Liver (tissue), 8 donors: ENCODE measurements at regions not wholly inside any gene's neighbourhood (a gene's known extent, or its start where the extent isn't known, plus 50 kb on each side); places are given as distances from the start of the nearest gene placed in this dataset.

ENCODE experiments used
- DNase-seq: peaks from one replicate; pipeline ENCODE4 v3.0.0-alpha.2; 2017; ENCODE audit warnings: low spot score
- H3K27ac ChIP-seq, 2 donors: one replicate each; pipeline ENCODE4 v1.7.0; 2013; ENCODE audit warnings: inconsistent platforms in 2 of 2, low read length in 2 of 2, control low read depth in 1 of 2, low read depth in 1 of 2, mild to moderate bottlenecking in 1 of 2
- H3K27me3 ChIP-seq, 4 donors: one replicate each; pipeline versions ENCODE4 v1.6.1 to v1.7.0; 2013; ENCODE audit warnings: low read length in 3 of 4, inconsistent platforms in 1 of 4, mild to moderate bottlenecking in 1 of 4, moderate library complexity in 1 of 4; ENCODE audit not compliant: control insufficient read depth in 4 of 4, insufficient read depth in 4 of 4
- H3K36me3 ChIP-seq, 4 donors: one replicate each; pipeline versions ENCODE4 v1.6.1 to v1.7.0; 2013; ENCODE audit warnings: low read length in 3 of 4, mild to moderate bottlenecking in 3 of 4, low read depth in 1 of 4, moderate library complexity in 1 of 4; ENCODE audit not compliant: control insufficient read depth in 4 of 4, insufficient read depth in 3 of 4
- H3K4me1 ChIP-seq, 4 donors: one replicate each; pipeline versions ENCODE4 v1.6.1 to v1.7.0; 2013; ENCODE audit warnings: low read length in 3 of 4, mild to moderate bottlenecking in 3 of 4, moderate library complexity in 1 of 4; ENCODE audit not compliant: control insufficient read depth in 4 of 4, insufficient read depth in 4 of 4
- H3K4me3 ChIP-seq, 3 donors: one replicate each; pipeline versions ENCODE4 v1.6.1 to v1.7.0; 2013; ENCODE audit warnings: low read length in 3 of 3, control low read depth in 1 of 3, low read depth in 1 of 3, mild to moderate bottlenecking in 1 of 3
- H3K9ac ChIP-seq, 2 donors: one replicate each; pipeline ENCODE4 v1.7.0; 2013; ENCODE audit warnings: low read length in 2 of 2, mild to moderate bottlenecking in 2 of 2, moderate library complexity in 2 of 2, control low read depth in 1 of 2, low read depth in 1 of 2
- H3K9me3 ChIP-seq, 4 donors: one replicate each; pipeline versions ENCODE4 v1.6.1 to v1.7.0; 2013; ENCODE audit warnings: low read length in 3 of 4; ENCODE audit not compliant: control insufficient read depth in 4 of 4
- CTCF ChIP-seq: fragments of 150-350 bp; IDR thresholded peaks from 2 replicates; pipeline ENCODE4 v1.5.1; 2017; ENCODE audit warnings: improper control_type of control experiment, low read depth, low read length; ENCODE audit not compliant: missing input control
- EGR1 ChIP-seq, 2 donors: IDR thresholded peaks; 2 replicates each; pipeline ENCODE4 v1.6.1; 2016 to 2018; ENCODE audit warnings: antibody characterized with exemption in 2 of 2, low read depth in 2 of 2
- FOXA1 ChIP-seq: IDR thresholded peaks from 2 replicates; pipeline ENCODE4 v1.6.1; 2016; ENCODE audit warnings: antibody characterized with exemption
- HNF4A ChIP-seq, 2 donors: conservative IDR thresholded peaks; 2 replicates each; pipeline ENCODE4 v1.6.1; 2016; ENCODE audit warnings: antibody characterized with exemption in 2 of 2, mild to moderate bottlenecking in 2 of 2
- HNF4G ChIP-seq: IDR thresholded peaks from 2 replicates; pipeline ENCODE4 v1.6.1; 2016; ENCODE audit warnings: antibody characterized with exemption
- JUND ChIP-seq, 2 donors: IDR thresholded peaks; 2 replicates each; pipeline ENCODE4 v1.6.1; 2016; ENCODE audit warnings: antibody characterized with exemption in 2 of 2
- MAX ChIP-seq: IDR thresholded peaks from 2 replicates; pipeline ENCODE4 v1.6.1; 2016; ENCODE audit warnings: antibody characterized with exemption
- NR2F2 ChIP-seq: IDR thresholded peaks from 2 replicates; pipeline ENCODE4 v1.6.1; 2016; ENCODE audit warnings: antibody characterized with exemption
- RAD21 ChIP-seq, 2 donors: IDR thresholded peaks; 2 replicates each; pipeline ENCODE4 v1.6.1; 2016; ENCODE audit warnings: antibody characterized with exemption in 2 of 2, mild to moderate bottlenecking in 2 of 2
- REST ChIP-seq: IDR thresholded peaks from 2 replicates; pipeline ENCODE4 v1.6.1; 2016; ENCODE audit warnings: antibody characterized with exemption, mild to moderate bottlenecking
- SP1 ChIP-seq: IDR thresholded peaks from 2 replicates; pipeline ENCODE4 v1.6.1; 2018; ENCODE audit warnings: antibody characterized with exemption, mild to moderate bottlenecking
- TAF1 ChIP-seq: conservative IDR thresholded peaks from 2 replicates; pipeline ENCODE4 v1.6.1; 2016; ENCODE audit warnings: antibody characterized with exemption, mild to moderate bottlenecking
- YY1 ChIP-seq: IDR thresholded peaks from 2 replicates; pipeline ENCODE4 v1.6.1; 2016; ENCODE audit warnings: antibody characterized with exemption, mild to moderate bottlenecking
- ZBTB33 ChIP-seq: IDR thresholded peaks from 2 replicates; pipeline ENCODE4 v1.6.1; 2016; ENCODE audit warnings: antibody characterized with exemption
- WGBS: extraction: QIAGEN DNeasy Blood & Tissue Kit; methylation state at CpG from one replicate; pipeline ENCODE4 v1.1.7; 2013; 5-methylcytosine and 5-hydroxymethylcytosine counted together
- donor health status: healthy.
- donor health status: healthy.
- donor health status: healthy.
- donor health status: healthy.
- donor health status: healthy.

GRCh38 chr1:199667089-199667488 is 360.4 kb upstream of the NR5A2 start:
- H3K27me3 ChIP-seq: no peaks in the 10 kb centered on the region
- H3K4me1 ChIP-seq: no peaks in the 10 kb centered on the region
- no peaks in the 10 kb centered on the region for H3K9me3 ChIP-seq
- H3K27ac ChIP-seq: no peak overlapping the region
- TF ChIP-seq EGR1 (IDR thresholded peaks at IDR 0.05; ENCODE audit: low read depth in 2 of 2) (no peak), FOXA1 (no peak), HNF4A (conservative IDR thresholded peaks at IDR 0.05) (no peak), TAF1 (no peak), RAD21 (IDR thresholded peaks at IDR 0.05) (no peak), CTCF (no peak), NR2F2 (no peak), YY1 (no peak), REST (no peak), JUND (IDR thresholded peaks at IDR 0.05) (no peak), SP1 (no peak), ZBTB33 (no peak), MAX (no peak)
- 94% methylated on average over 10 of the region's 10 CpGs for WGBS
- no peaks in the 10 kb centered on the region for H3K36me3 ChIP-seq
- H3K9ac ChIP-seq: no peak overlapping the region
- H3K4me3 ChIP-seq: no peak overlapping the region
- DNase-seq: no peak

- Histone ChIP-seq H3K4me1 (no peaks in the 10 kb centered on the region), H3K27me3 (no peaks in the 10 kb centered on the region), H3K4me3 (no peak overlapping the region), H3K9ac (no peak overlapping the region), H3K9me3 (no peaks in the 10 kb centered on the region), H3K36me3 (no peaks in the 10 kb centered on the region), H3K27ac (no peak overlapping the region)
- TF ChIP-seq ZBTB33 (no peak), JUND (IDR thresholded peaks at IDR 0.05) (no peak), HNF4G (no peak), YY1 (no peak), HNF4A (conservative IDR thresholded peaks at IDR 0.05) (no peak), SP1 (no peak), NR2F2 (no peak), RAD21 (IDR thresholded peaks at IDR 0.05) (no peak), MAX (no peak), FOXA1 (no peak)
- DNase-seq: no peak
Measured at GRCh38 chr1:199669916-199670315, 357.6 kb upstream of the NR5A2 start.
